Aorta (tissue), 5 donors: ENCODE measurements at regions not wholly inside any gene's neighbourhood (a gene's known extent, or its start where the extent isn't known, plus 50 kb on each side); places are given as distances from the start of the nearest gene placed in this dataset.

Experiments
- ATAC-seq: fragments of 200-7000 bp; cut with Tn5 transposase; one replicate; pipeline ENCODE4 v1.9.1; 2022; ENCODE audit warnings: moderate library complexity; ENCODE audit not compliant: low FRiP score
- DNase-seq, 2 donors: peaks; one replicate each; pipeline ENCODE4 v3.0.0-alpha.2; 2020
- H3K27ac ChIP-seq, 2 donors: one replicate each; pipeline ENCODE4 v1.5.1; 2013; ENCODE audit warnings: low read length in 2 of 2, mild to moderate bottlenecking in 2 of 2, moderate library complexity in 2 of 2, control low read depth in 1 of 2, inconsistent platforms in 1 of 2, low read depth in 1 of 2
- H3K27me3 ChIP-seq, 2 donors: one replicate each; pipeline ENCODE4 v1.6.1; 2013; ENCODE audit warnings: control low read depth in 1 of 2, low read length in 1 of 2, mild to moderate bottlenecking in 1 of 2, moderate library complexity in 1 of 2; ENCODE audit not compliant: insufficient read depth in 2 of 2, control insufficient read depth in 1 of 2
- H3K36me3 ChIP-seq, 2 donors: one replicate each; pipeline ENCODE4 v1.6.1; 2013; ENCODE audit warnings: control low read depth in 1 of 2, low read length in 1 of 2, mild to moderate bottlenecking in 1 of 2; ENCODE audit not compliant: insufficient read depth in 2 of 2, control insufficient read depth in 1 of 2
- H3K4me1 ChIP-seq, 2 donors: one replicate each; pipeline ENCODE4 v1.6.1; 2013; ENCODE audit warnings: low read length in 2 of 2, control low read depth in 1 of 2, mild to moderate bottlenecking in 1 of 2, moderate library complexity in 1 of 2; ENCODE audit not compliant: insufficient read depth in 2 of 2, control insufficient read depth in 1 of 2
- H3K4me3 ChIP-seq, 2 donors: one replicate each; pipeline ENCODE4 v1.5.1; 2013; ENCODE audit warnings: low read length in 2 of 2, control low read depth in 1 of 2, mild to moderate bottlenecking in 1 of 2
- H3K9me3 ChIP-seq: one replicate; pipeline ENCODE4 v1.6.1; 2013; ENCODE audit warnings: mild to moderate bottlenecking, low read length; ENCODE audit not compliant: control insufficient read depth
- WGBS, 2 donors: extraction: QIAGEN DNeasy Blood & Tissue Kit; methylation state at CpG; one replicate each; pipeline ENCODE4 v1.1.7; 2013; 5-methylcytosine and 5-hydroxymethylcytosine counted together
- intact Hi-C, 2 donors: fragments of 100-400 bp; cut with DNase I; formaldehyde crosslinking; loops; one replicate each; pipeline versions ENCODE4 v1.14.2 to v1.15.0; 2022
- donor health status: healthy with polysubstance abuse.
- donor health status: Bipolar disorder and iron deficiency.
- donor health status: DM: no; HTN: no; CAD: no.
- donor health status: DM: no; HTN: no; CAD: no.
- donor health status: DM: yes; HTN: yes; CAD: no.

GRCh38 chr14:98181768-98182167 lies 1090.2 kb downstream of the BCL11B start:
- WGBS, 2 donors: 83 to 92% methylated on average over 1 of the region's 1 CpG
- Histone ChIP-seq H3K27me3 (peaks cover 0 to 2% of the 10 kb centered on the region in 2 donors), H3K4me3 (no peak overlapping the region), H3K36me3 (no peaks in the 10 kb centered on the region), H3K4me1 (no peaks in the 10 kb centered on the region), H3K9me3 (no peaks in the 10 kb centered on the region), H3K27ac (no peak overlapping the region)
- ATAC-seq (no peak), DNase-seq (no peak)
- intact Hi-C loops: no loop called here

DNA sequence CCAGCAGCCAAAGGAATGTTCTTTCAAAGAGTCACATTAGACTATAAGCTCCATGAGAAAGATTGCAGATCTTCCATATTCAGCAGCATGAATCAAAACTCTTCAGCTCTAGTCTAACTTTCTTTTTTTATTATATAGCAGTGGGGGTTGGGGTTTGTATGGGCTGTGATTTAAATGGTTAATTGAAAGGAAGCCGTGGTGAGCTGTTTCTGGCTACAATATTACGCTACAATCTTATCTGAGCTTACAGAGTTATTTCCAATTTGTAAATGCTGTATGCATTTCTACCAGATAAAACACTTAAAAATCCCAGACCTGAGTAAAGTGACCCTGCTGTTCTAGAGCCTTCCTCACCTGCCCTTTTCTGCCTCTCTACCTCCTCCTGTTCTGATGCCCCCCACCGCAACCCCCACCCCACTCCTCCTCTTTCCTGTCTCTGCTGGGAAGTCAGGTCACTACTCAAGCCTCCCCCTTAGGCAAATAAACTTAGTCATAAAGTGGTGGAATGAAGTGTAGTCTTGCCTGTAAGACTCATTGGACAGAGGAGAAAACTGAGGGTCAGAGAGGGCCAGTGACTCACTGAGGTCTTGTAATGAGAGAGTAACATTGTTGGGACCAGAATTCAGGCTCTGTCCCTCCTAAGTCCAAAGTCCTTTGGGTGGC lies 1089.5 kb downstream of the BCL11B start:
- Histone ChIP-seq H3K9me3 (no peaks in the 10 kb centered on the region), H3K36me3 (no peaks in the 10 kb centered on the region), H3K4me1 (no peaks in the 10 kb centered on the region), H3K27ac (no peak overlapping the region), H3K4me3 (no peak overlapping the region), H3K27me3 (peaks cover 0 to 2% of the 10 kb centered on the region in 2 donors)
- no peak for DNase-seq
- ATAC-seq: no peak
- 22% methylated on average over 3 of the region's 3 CpGs for WGBS, 2 donors
- intact Hi-C loops: no loop called here

DNA sequence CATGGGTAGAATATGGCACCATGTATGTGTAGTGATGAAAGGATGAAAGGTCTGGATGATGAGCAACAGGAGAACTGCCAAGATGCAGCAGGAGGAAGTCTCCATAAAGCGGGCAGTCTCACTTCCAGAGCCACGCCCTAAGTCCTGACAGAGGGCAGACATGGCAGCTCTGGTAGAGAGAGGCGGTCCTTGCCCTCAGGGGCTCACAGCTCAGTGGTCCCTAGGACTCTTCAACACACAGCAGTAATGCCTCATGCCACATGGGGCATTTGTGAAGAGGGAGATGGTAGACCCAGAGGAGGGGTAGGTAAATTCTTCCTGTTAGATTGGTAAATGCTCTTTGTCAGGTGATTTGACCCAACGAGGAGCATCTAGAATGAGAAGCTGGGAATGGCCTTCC lies 1088.4 kb downstream of the BCL11B start:
- Histone ChIP-seq H3K27ac (no peak overlapping the region), H3K4me3 (no peak overlapping the region), H3K27me3 (peaks cover 0 to 2% of the 10 kb centered on the region in 2 donors), H3K36me3 (no peaks in the 10 kb centered on the region), H3K9me3 (no peaks in the 10 kb centered on the region), H3K4me1 (no peaks in the 10 kb centered on the region)
- intact Hi-C loops: no loop called here
- WGBS, 2 donors: 93 to 98% methylated on average over 4 of the region's 4 CpGs
- DNase-seq (no peak), ATAC-seq (no peak)

GRCh38 chr14:98184457-98184856 lies 1087.5 kb downstream of the BCL11B start:
- no peaks in the 10 kb centered on the region for H3K4me1 ChIP-seq
- DNase-seq: no peak
- ATAC-seq: no peak
- H3K9me3 ChIP-seq: no peaks in the 10 kb centered on the region
- peaks cover 0 to 2% of the 10 kb centered on the region in 2 donors for H3K27me3 ChIP-seq
- no peak overlapping the region for H3K4me3 ChIP-seq
- intact Hi-C loops: no loop called here
- WGBS, 2 donors: 76 to 78% methylated on average over 6 of the region's 6 CpGs
- H3K27ac ChIP-seq: no peak overlapping the region
- no peaks in the 10 kb centered on the region for H3K36me3 ChIP-seq

DNA sequence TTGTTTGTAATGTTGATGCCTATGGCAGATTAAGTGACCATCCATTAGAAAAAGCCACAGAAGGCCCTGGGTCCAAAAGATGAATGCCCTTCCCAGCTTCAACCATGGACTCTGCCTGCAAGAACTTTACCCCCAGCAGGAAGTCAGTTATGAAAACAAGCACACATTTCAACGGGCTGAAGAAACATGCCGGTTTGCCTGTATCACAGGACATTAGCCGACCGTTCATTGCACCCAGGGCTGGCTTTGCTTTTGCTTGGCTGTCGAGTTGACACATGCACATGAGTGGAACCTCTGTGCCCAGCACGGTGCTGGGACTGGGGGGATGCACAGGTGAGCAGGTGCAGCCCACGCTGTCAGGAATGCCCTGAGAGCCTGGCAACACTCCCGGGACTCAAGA lies 1087.0 kb downstream of the BCL11B start:
- 28 to 29% methylated on average over 8 of the region's 8 CpGs for WGBS, 2 donors
- ATAC-seq: no peak
- intact Hi-C loops: no loop called here

DNA sequence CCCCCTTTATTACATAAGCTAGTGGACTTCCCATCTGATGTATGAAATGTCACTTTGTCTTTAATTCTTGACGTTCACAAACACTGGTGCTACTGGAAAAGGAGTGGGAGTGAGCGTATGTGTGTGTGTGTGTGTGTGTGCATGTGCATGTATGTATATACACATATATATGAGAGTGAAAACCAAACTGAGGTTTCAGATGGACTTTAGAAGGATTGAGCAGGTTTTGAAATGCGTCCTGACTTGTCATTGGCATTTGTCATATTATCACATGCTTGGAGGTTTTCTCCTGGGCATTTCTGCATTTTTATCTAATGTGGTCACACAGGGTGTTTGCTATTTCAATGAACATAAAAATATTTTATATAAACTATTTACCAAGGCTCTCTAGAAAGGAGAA lies 1085.9 kb downstream of the BCL11B start:
- peaks cover 0 to 2% of the 10 kb centered on the region in 2 donors for H3K27me3 ChIP-seq
- 49 to 53% methylated on average over 3 of the region's 3 CpGs for WGBS, 2 donors
- no peaks in the 10 kb centered on the region for H3K9me3 ChIP-seq
- intact Hi-C loops: no loop called here
- DNase-seq: no peak
- no peak overlapping the region for H3K4me3 ChIP-seq
- no peak for ATAC-seq
- H3K27ac ChIP-seq: no peak overlapping the region
- no peaks in the 10 kb centered on the region for H3K36me3 ChIP-seq
- no peaks in the 10 kb centered on the region for H3K4me1 ChIP-seq

More for the DNA sequence above, 1087.0 kb downstream of the BCL11B start:
- H3K36me3 ChIP-seq: no peaks in the 10 kb centered on the region
- no peak overlapping the region for H3K27ac ChIP-seq
- H3K9me3 ChIP-seq: no peaks in the 10 kb centered on the region
- DNase-seq: no peak
- H3K27me3 ChIP-seq: peaks cover 0 to 2% of the 10 kb centered on the region in 2 donors
- H3K4me3 ChIP-seq: no peak overlapping the region
- H3K4me1 ChIP-seq: no peaks in the 10 kb centered on the region

GRCh38 chr14:98187281-98187680 lies 1084.7 kb downstream of the BCL11B start:
- DNase-seq (no peak), ATAC-seq (no peak)
- H3K27me3 ChIP-seq: peaks cover 0 to 2% of the 10 kb centered on the region in 2 donors
- WGBS, 2 donors: 83 to 84% methylated on average over 2 of the region's 2 CpGs
- H3K4me3 ChIP-seq: no peak overlapping the region
- no peaks in the 10 kb centered on the region for H3K4me1 ChIP-seq
- no peak overlapping the region for H3K27ac ChIP-seq
- intact Hi-C loops: no loop called here
- H3K36me3 ChIP-seq: no peaks in the 10 kb centered on the region
- H3K9me3 ChIP-seq: no peaks in the 10 kb centered on the region

- H3K4me1 ChIP-seq: no peaks in the 10 kb centered on the region
- ATAC-seq: no peak
- no peak overlapping the region for H3K4me3 ChIP-seq
- no peaks in the 10 kb centered on the region for H3K36me3 ChIP-seq
- WGBS, 2 donors: 63 to 71% methylated on average over 1 of the region's 1 CpG
- no peak for DNase-seq
- H3K27me3 ChIP-seq: no peaks in the 10 kb centered on the region
- no peak overlapping the region for H3K27ac ChIP-seq
- H3K9me3 ChIP-seq: no peaks in the 10 kb centered on the region
- intact Hi-C loops: no loop called here
These were observed 1082.9 kb downstream of the BCL11B start for GRCh38 chr14:98189062-98189461.

DNA sequence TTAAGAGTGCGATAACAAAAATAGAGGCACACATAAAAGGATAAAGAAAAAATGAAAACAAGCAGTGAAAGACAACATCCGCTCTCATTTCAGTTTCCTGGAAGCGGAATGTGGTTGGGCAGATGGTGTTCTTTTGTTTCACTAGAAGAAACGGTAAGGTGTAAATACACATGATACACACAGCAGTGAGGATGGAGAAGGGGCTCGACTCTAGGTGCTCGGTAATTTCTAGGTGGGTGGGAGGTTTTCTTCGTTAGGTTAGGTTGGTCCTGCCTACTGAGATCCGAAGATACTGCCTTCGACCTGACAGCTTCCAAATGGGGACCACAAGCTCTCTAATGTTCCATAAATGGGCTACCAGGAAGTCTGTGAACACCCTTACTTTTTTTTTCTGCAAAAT lies 1082.5 kb downstream of the BCL11B start:
- WGBS, 2 donors: 83 to 89% methylated on average over 9 of the region's 9 CpGs
- intact Hi-C loops: no loop called here

More for the DNA sequence above, 1082.5 kb downstream of the BCL11B start:
- no peak overlapping the region for H3K4me3 ChIP-seq
- no peaks in the 10 kb centered on the region for H3K9me3 ChIP-seq
- DNase-seq (no peak), ATAC-seq (no peak)
- H3K36me3 ChIP-seq: no peaks in the 10 kb centered on the region
- no peak overlapping the region for H3K27ac ChIP-seq
- H3K4me1 ChIP-seq: no peaks in the 10 kb centered on the region
- H3K27me3 ChIP-seq: no peaks in the 10 kb centered on the region
